ENCODE measurements at regions not wholly inside any gene's neighbourhood (a gene's known extent, or its start where the extent isn't known, plus 50 kb on each side); places are given as distances from the start of the nearest gene placed in this dataset.

- no peak for TF ChIP-seq CTCF (IDR thresholded peaks at IDR 0.05)
- no peak for TF ChIP-seq POLR2A (IDR thresholded peaks at IDR 0.05)
These were observed 671.0 kb upstream of the ACVR2A start for GRCh38 chr2:147173798-147174197.
